IMR-90 (cell line): ENCODE measurements at regions not wholly inside any gene's neighbourhood (a gene's known extent, or its start where the extent isn't known, plus 50 kb on each side); places are given as distances from the start of the nearest gene placed in this dataset.

Source experiments
- ATAC-seq: fragments of 200-7000 bp; cut with Tn5 transposase; 2 replicates; pipeline ENCODE4 v1.9.1; 2020; ENCODE audit warnings: low read depth, mild to moderate bottlenecking, moderate library complexity
- BruUV-seq: library from RNA; stranded (reverse); fragments of 400-500 nt; replicated peaks from 2 replicates; lab custom pipeline; 2021; lab: Mats Ljungman, UMichigan
- CTCF ChIA-PET: fragments of 300-600 bp; formaldehyde crosslinking; extraction: SDS; loops from one replicate; lab custom pipeline; 2021; ENCODE audit warnings: antibody characterized with exemption; lab: Yijun Ruan, JAX
- POLR2A ChIA-PET: fragments of 300-600 bp; sonication (Branson Sonifier 250); formaldehyde crosslinking; loops from one replicate; lab custom pipeline; 2022; ENCODE audit warnings: antibody characterized with exemption; ENCODE audit not compliant: unreplicated experiment; lab: Charles Lee
- DNase-seq: peaks from one replicate; pipeline ENCODE4 v3.0.0; 2013
- H2AFZ ChIP-seq: replicated peaks from 2 replicates; pipeline ENCODE3; 2013; ENCODE audit warnings: low read length, mild to moderate bottlenecking; ENCODE audit not compliant: poor library complexity
- H2AK5ac ChIP-seq: 2 replicates; pipeline ENCODE4 v1.6.1; 2013; ENCODE audit warnings: low read depth, low read length, inconsistent platforms
- H2AK9ac ChIP-seq: replicated peaks from 2 replicates; pipeline ENCODE3; 2013; ENCODE audit warnings: mild to moderate bottlenecking, low read depth, low read length, moderate library complexity; ENCODE audit not compliant: poor library complexity
- H2BK120ac ChIP-seq: 2 replicates; pipeline ENCODE4 v1.6.1; 2013; ENCODE audit warnings: low read depth, low read length, inconsistent platforms
- H2BK15ac ChIP-seq: 3 replicates; pipeline ENCODE4 v1.6.1; 2013; ENCODE audit warnings: low read depth, low read length, inconsistent platforms
- H2BK20ac ChIP-seq: 2 replicates; pipeline ENCODE4 v1.6.1; 2013; ENCODE audit warnings: low read depth, mild to moderate bottlenecking, inconsistent platforms, low read length, moderate library complexity
- H2BK5ac ChIP-seq: 2 replicates; pipeline ENCODE4 v1.6.1; 2013; ENCODE audit warnings: mild to moderate bottlenecking, low read depth, low read length, inconsistent platforms; ENCODE audit not compliant: poor library complexity, severe bottlenecking
- H3K14ac ChIP-seq: replicated peaks from 2 replicates; pipeline ENCODE4 v1.6.1; 2013; ENCODE audit warnings: low read depth, low read length, inconsistent platforms
- H3K18ac ChIP-seq: 2 replicates; pipeline ENCODE4 v1.6.1; 2013; ENCODE audit warnings: low read depth, low read length, control low read depth
- H3K23ac ChIP-seq: 2 replicates; pipeline ENCODE4 v1.6.1; 2013; ENCODE audit warnings: low read depth, low read length, inconsistent platforms
- H3K27ac ChIP-seq: 2 replicates; pipeline ENCODE4 v1.5.1; 2013; ENCODE audit warnings: mild to moderate bottlenecking, control low read depth, low read length; ENCODE audit not compliant: insufficient read depth
- H3K27me3 ChIP-seq: 2 replicates; pipeline ENCODE4 v1.6.1; 2013; ENCODE audit warnings: low read length; ENCODE audit not compliant: control insufficient read depth, insufficient read depth
- H3K36me3 ChIP-seq: 2 replicates; pipeline ENCODE4 v1.6.1; 2013; ENCODE audit warnings: low read length, mixed read lengths; ENCODE audit not compliant: control insufficient read depth, insufficient read depth
- H3K4ac ChIP-seq: 2 replicates; pipeline ENCODE4 v1.6.1; 2013; ENCODE audit warnings: low read depth, low read length, inconsistent platforms
- H3K4me1 ChIP-seq: 2 replicates; pipeline ENCODE4 v1.6.1; 2013; ENCODE audit warnings: low read length, mixed read lengths; ENCODE audit not compliant: control insufficient read depth, insufficient read depth
- H3K4me2 ChIP-seq: 2 replicates; pipeline ENCODE4 v1.6.1; 2013; ENCODE audit warnings: low read depth, mild to moderate bottlenecking, control low read depth, low read length, moderate library complexity
- H3K4me3 ChIP-seq: 2 replicates; pipeline ENCODE4 v1.5.1; 2013; ENCODE audit warnings: low read depth, mild to moderate bottlenecking, control low read depth, low read length, moderate library complexity; ENCODE audit not compliant: insufficient read depth
- H3K56ac ChIP-seq: 2 replicates; pipeline ENCODE4 v1.6.1; 2013; ENCODE audit warnings: low read length, inconsistent platforms; ENCODE audit not compliant: insufficient read depth; ENCODE audit errors: extremely low read depth
- H3K79me1 ChIP-seq, 2 experiments: 2 replicates each; pipeline ENCODE4 v1.6.1; 2013; ENCODE audit warnings: low read length in 2 of 2, inconsistent platforms in 1 of 2, low read depth in 1 of 2
- H3K9ac ChIP-seq: 2 replicates; pipeline ENCODE4 v1.6.1; 2013; ENCODE audit warnings: low read depth, low read length, control low read depth
- H3K9me1 ChIP-seq: 2 replicates; pipeline ENCODE4 v1.6.1; 2013; ENCODE audit warnings: low read length, inconsistent platforms; ENCODE audit not compliant: insufficient read depth
- H3K9me3 ChIP-seq: 2 replicates; pipeline ENCODE4 v1.6.1; 2013; ENCODE audit warnings: low read length; ENCODE audit not compliant: control insufficient read depth, insufficient read depth
- H4K20me1 ChIP-seq: 2 replicates; pipeline ENCODE4 v1.6.1; 2013; ENCODE audit warnings: low read length, inconsistent platforms; ENCODE audit not compliant: insufficient read depth
- H4K5ac ChIP-seq: 2 replicates; pipeline ENCODE4 v1.6.1; 2013; ENCODE audit warnings: mild to moderate bottlenecking, low read depth, low read length, control low read depth
- H4K8ac ChIP-seq, 2 experiments: 2 replicates each; pipeline ENCODE4 v1.6.1; 2013; ENCODE audit warnings: low read depth in 2 of 2, low read length in 2 of 2, control low read depth in 1 of 2, inconsistent platforms in 1 of 2
- H4K91ac ChIP-seq: 2 replicates; pipeline ENCODE4 v1.6.1; 2013; ENCODE audit warnings: low read depth, low read length, inconsistent platforms; ENCODE audit not compliant: insufficient read depth
- BHLHE40 ChIP-seq: fragments of 150-350 bp; IDR thresholded peaks from 2 replicates; pipeline ENCODE4 v1.6.1; 2016; ENCODE audit warnings: mild to moderate bottlenecking, low read depth, low read length
- RAD21 ChIP-seq: IDR thresholded peaks from 2 replicates; pipeline ENCODE4 v1.6.1; 2012; ENCODE audit warnings: low read length, improper control_type of control experiment
- RCOR1 ChIP-seq: IDR thresholded peaks from 2 replicates; pipeline ENCODE4 v1.6.1; 2012; ENCODE audit warnings: mild to moderate bottlenecking, low read length, improper control_type of control experiment; ENCODE audit not compliant: insufficient replicate concordance
- WGBS, 2 experiments: methylation state at CpG; one replicate each; pipeline versions ENCODE4 v1.1.5 to v1.1.7; 2013; ENCODE audit warnings: missing lambda C conversion rate in 2 of 2; ENCODE audit not compliant: insufficient read length in 1 of 2; ENCODE audit errors: extremely low coverage in 2 of 2; 5-methylcytosine and 5-hydroxymethylcytosine counted together
- dilution Hi-C: fragments of 300-500 bp; cut with HindIII; formaldehyde crosslinking; loops from one replicate; pipeline ENCODE4 v1.14.3; 2018; ENCODE audit warnings: low sequenced_read_pairs; ENCODE audit not compliant: unreplicated experiment
- in situ Hi-C: fragments of 300-500 bp; cut with MboI; formaldehyde crosslinking; loops from 3 replicates; pipeline ENCODE4 v1.14.3; 2019; ENCODE audit warnings: low sequenced_read_pairs, inconsistent platforms, mixed read lengths
- intact Hi-C: fragments of 100-400 bp; cut with micrococcal nuclease; formaldehyde crosslinking; loops from 2 replicates; pipeline ENCODE4 v1.10.0; 2022

GRCh38 chr7:25894002-25894901 is 257.7 kb upstream of the NFE2L3 start:
- ATAC-seq (no peak), DNase-seq (no peak)
- BruUV-seq: no TSS peak
- in situ Hi-C loops: loop anchor here (5.0 to 10.0 kb wide), 2 partner anchors 473 to 781 kb away; no protein-coding TSS in a partner anchor
- H3K4me2 ChIP-seq: no peak overlapping the region
- H2AFZ ChIP-seq: no peak overlapping the region
- H4K20me1 ChIP-seq: no peaks in the 10 kb centered on the region
- no peaks in the 10 kb centered on the region for H3K36me3 ChIP-seq
- POLR2A ChIA-PET: interaction anchor here (0.6 kb wide), 1 partner anchor 297 kb away, joined by 3 read pairs; no protein-coding TSS in a partner anchor
- H3K23ac ChIP-seq: no peak overlapping the region
- no peak overlapping the region for H2BK120ac ChIP-seq
- no peak overlapping the region for H3K56ac ChIP-seq
- H4K8ac ChIP-seq: no peak overlapping the region
- no peak overlapping the region for H4K91ac ChIP-seq
- intact Hi-C loops: loop anchor here (5.0 kb wide), 2 partner anchors 303 to 1248 kb away; partner anchors contain the start of gene HOXA5
- no peaks in the 10 kb centered on the region for H3K79me1 ChIP-seq
- H3K4ac ChIP-seq: no peak overlapping the region
- H3K4me3 ChIP-seq: no peak overlapping the region
- H2BK15ac ChIP-seq: no peak overlapping the region
- no peaks in the 10 kb centered on the region for H3K9me1 ChIP-seq
- no peak overlapping the region for H3K27ac ChIP-seq
- CTCF ChIA-PET: interaction anchor here (0.8 to 4.2 kb wide), 3 partner anchors 11 to 1256 kb away, joined by 4 to 26 read pairs (median 5); no protein-coding TSS in a partner anchor
- TF ChIP-seq RCOR1 (no peak), RAD21 (no peak), BHLHE40 (no peak)
- peaks cover 27% of the 10 kb centered on the region for H3K27me3 ChIP-seq
- dilution Hi-C loops: no loop called here
- no peak overlapping the region for H4K5ac ChIP-seq
- WGBS, 2 experiments: 40% methylated on average over 1 of the region's 7 CpGs; no CpG with 5 or more reads in 1 of the 2 experiments
- H2AK5ac ChIP-seq: no peak overlapping the region
- no peak overlapping the region for H2AK9ac ChIP-seq
- H3K4me1 ChIP-seq: no peaks in the 10 kb centered on the region
- H3K9ac ChIP-seq: no peak overlapping the region
- H3K9me3 ChIP-seq: no peaks in the 10 kb centered on the region
- no peak overlapping the region for H2BK20ac ChIP-seq
- no peak overlapping the region for H3K18ac ChIP-seq
- H3K14ac ChIP-seq: no peak overlapping the region
- no peak overlapping the region for H2BK5ac ChIP-seq
